Activated CD8-positive, alpha-beta memory T cell treated with anti-CD3 and anti-CD28 coated beads, Interleukin-2, amount 50 U/mL, for 1 hour (primary cell): ENCODE measurements at regions not wholly inside any gene's neighbourhood (a gene's known extent, or its start where the extent isn't known, plus 50 kb on each side); places are given as distances from the start of the nearest gene placed in this dataset.

ENCODE experiments used
- DNase-seq: peaks from one replicate; pipeline ENCODE4 v3.0.0-alpha.2; 2020; ENCODE audit errors: extremely low read depth

GRCh38 chr1:98422816-98423215 is 238.7 kb upstream of the SNX7 start:
- no peak for DNase-seq

- DNase-seq = no peak
Observed at GRCh38 chr1:98421085-98421435, 240.5 kb upstream of the SNX7 start.

DNA sequence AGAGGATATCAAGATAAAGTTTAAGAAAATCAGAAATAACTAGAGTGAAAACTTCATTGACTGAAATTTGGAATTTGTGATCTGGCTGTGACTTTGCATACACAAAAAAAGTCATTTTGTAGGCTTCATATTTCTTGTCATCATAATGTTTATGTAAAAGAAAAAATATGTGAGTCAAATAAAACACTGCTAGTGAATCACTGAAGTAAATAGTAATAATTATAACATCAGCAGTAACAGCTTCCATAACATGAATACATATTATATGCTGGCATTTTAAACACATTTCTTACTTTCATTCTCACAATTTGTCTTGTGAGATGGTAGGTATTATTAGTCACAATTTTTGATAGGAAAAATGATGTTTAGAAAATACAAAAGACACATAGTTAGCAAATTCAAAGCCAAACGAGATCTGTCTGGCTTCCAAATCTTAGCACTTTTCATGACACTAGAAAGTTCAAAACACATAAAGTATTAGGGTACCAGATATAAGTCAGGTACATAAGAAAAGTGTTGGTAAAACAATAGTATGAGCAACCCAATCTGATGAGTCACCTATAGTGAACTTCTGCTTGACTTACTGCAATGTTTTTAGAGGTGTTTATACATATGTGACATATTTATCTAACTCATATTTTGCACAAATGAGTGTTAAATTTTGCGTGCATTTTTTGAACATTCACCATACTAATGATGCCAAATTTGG is 241.0 kb upstream of the SNX7 start:
- DNase-seq = no peak

DNA sequence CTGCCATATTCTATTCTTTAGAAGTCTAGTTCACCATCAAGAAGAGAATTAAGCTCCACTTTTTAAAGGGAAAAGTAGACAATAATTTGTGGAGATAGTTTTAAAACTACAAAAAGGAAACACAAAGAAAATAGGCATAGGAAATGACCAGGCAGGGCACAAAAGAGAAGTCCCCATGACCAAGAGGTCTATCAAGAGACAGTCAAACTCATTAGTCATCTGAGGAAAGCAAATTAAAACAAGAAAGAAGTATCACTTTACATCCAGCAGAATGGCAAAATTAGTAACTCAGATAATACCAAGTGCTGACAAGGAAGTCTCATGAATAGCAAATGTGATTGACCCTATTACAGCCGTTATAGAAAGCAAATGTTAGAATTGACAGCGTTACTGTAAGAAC is 243.7 kb upstream of the SNX7 start:
- no peak for DNase-seq

GRCh38 chr1:98410082-98410481 is 251.4 kb upstream of the SNX7 start:
- DNase-seq = no peak

GRCh38 chr1:98406352-98407088 is 255.0 kb upstream of the SNX7 start:
- DNase-seq = no peak

DNA sequence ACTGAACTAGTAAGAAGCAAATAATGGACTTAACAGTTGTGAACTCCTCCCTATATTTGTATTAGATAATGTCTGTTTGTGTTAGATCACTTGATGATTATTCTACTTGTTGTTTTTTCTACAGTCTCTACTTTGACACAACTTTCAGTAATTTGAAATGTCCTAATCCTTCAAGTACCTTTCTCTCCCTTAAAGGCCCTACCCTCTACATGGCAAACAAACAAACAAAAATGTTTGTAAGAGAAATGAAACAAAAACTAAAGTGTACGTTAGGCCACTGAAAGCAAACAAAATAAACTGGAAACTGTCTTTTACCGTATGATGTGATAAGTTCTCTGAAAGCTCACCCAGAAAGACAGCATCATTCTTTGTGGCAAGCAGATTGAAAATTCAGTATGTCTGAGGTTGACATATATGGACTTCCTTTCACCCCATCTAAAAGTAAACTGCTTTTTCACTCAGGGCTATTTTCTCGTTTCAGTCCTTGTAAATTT is 255.9 kb upstream of the SNX7 start:
- DNase-seq = no peak

DNA sequence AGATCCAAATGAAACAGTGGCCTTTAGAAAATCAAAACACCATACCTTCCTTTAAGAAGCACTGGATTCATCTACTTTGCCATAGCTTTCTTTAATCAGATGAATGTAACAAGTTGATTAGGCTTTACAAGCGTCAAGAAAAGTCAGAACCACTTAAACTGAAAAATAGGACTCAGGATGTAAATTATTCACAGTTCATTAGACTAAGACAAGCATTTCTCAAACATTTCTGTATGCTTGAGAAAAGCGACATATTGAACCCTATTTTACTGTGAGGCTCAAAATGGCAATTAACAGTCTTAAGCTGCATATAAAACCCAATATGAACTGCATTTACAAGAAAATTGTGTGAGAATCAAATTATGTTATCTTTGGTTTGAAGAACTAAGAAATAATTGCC is 256.7 kb upstream of the SNX7 start:
- no peak for DNase-seq

DNA sequence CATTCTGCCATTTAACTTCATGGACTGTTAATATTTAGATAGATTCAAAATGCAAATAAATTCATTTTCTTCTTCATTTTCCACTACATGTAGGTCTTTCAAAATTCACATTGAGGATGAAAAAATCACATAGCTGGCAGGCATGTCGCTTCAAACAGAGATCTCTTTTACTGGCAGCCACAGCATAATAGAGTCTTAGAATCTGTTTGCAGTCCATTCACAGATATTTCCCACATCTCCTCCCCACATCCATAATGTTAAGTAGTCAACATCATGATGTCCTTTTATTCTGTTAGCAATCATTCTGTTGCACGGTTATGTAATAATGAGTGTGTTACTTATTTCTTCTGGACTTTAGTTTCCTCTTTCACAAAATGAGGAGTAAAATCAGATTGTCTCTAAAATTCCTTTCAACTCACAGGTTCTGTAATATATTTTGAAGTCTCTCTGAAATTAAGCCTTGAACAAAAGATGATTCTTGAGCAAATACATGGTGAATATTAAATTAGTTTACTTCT is 257.5 kb upstream of the SNX7 start:
- no peak for DNase-seq

GRCh38 chr1:98402860-98403259 is 258.7 kb upstream of the SNX7 start:
- DNase-seq = no peak

DNA sequence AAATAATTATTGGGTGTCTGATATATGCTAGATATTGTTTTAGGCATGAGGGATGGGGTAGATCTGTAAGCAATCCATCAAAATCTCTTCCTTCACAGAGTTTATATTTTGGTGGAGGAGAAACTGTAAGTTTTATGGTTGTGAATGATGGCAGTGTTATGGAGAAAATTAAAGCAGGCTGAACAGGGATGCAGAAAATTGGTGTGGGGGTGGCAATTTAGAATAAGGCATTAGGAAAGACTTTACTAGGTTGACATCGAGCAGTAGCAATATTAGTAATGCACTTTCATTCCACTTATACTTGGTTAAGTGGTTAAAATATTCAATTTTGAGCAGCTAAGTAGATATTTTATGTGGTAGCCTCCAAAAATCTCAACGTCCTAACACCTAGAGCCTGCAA is 261.1 kb upstream of the SNX7 start:
- DNase-seq = no peak

GRCh38 chr1:98399218-98399617 is 262.3 kb upstream of the SNX7 start:
- no peak for DNase-seq

DNA sequence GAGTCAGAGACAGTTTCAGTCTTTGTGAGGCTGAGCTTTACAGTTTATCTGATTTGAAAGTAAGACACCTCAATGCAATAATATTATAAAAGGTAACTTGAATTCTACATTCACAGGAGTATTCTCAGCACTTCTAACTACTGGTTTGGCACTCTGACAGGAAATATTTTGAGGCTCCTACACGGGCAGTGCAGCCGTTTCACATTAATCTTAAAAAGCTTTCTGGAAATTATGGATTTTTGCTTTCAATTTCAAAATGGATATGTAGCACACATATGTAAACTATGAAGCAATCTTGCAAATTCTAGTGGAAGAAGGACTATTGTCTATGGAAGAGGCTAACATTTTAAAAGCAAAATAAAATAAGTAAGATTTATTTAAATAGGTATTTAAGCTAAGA is 262.9 kb upstream of the SNX7 start:
- DNase-seq = no peak

GRCh38 chr1:98398092-98398491 is 263.4 kb upstream of the SNX7 start:
- no peak for DNase-seq

GRCh38 chr1:98393719-98394118 is 267.8 kb upstream of the SNX7 start:
- no peak for DNase-seq

DNA sequence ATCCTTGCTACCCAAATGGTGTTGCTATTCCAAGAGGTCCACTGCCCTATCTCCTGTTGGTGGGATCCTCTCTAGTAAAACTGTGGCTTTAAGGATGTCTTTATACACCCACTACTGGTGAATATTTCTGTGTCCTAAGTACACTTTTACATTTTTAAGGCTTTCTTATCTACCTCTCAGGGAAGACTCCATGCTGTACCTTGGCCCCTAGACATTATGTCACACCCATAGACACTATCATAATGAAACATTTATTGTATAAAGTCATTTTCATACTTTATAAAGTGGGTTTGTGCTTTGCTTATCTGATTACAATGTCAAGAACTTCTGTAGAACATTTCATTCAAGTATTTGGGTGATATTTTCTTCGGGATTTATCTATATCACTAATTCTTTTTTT is 270.3 kb upstream of the SNX7 start:
- DNase-seq = no peak

DNA sequence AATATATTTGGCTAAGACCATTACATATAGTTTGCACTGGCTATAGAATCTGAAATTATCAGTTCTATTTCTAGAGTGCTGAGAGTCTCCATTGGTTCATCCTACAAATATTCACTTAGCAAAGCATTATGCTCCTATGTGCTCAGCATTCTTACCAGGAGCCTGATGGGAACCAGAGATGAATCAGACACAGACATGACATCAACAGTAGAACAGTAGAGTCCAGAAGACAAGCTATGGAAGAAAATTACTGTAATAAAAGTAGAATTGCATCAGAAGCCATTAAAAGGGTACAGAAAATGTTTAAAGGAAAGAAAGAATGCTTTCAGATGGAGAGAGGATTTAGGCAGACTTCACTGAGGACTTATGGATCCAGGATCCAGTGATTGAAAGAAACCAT is 271.7 kb upstream of the SNX7 start:
- no peak for DNase-seq

GRCh38 chr1:98388441-98388840 is 273.1 kb upstream of the SNX7 start:
- DNase-seq = no peak

- DNase-seq = no peak
Observed at GRCh38 chr1:98387701-98388100, 273.8 kb upstream of the SNX7 start.

DNA sequence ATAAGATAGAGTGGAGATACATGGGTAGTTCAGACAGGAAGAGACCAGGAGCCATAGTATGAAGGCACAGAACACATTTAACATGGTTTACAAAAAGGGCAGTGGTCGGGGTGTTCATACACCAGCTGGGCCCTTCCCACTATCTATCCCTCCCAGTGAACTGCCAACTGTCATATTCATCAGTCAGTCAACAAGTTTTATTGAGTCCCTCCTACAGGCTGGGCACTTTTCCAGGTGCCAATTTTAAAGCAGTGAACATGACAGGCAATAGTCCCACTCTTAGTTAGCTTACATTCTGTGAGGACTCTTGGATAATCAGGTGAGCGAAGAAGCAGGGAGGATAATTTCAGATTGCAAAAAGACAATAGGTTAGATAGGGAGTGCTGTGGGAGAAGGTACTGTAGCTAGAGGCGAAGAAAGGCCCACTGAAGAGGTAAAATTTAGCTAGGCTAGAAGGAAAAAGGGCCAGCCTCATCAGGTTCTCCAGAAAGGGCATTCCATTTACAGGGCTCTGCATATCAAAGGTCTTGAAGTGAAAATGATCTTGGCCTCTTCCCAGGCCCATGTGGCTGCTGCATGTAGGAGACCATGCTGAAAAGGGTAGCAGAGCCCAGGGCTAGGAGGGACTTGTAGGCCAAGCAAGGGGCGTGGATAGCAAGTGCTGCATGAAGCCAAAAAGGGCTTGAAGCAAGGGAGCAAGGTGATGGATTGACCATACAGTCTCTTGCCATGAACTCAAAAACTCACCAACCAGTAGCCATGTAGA is 274.7 kb upstream of the SNX7 start:
- DNase-seq = no peak

DNA sequence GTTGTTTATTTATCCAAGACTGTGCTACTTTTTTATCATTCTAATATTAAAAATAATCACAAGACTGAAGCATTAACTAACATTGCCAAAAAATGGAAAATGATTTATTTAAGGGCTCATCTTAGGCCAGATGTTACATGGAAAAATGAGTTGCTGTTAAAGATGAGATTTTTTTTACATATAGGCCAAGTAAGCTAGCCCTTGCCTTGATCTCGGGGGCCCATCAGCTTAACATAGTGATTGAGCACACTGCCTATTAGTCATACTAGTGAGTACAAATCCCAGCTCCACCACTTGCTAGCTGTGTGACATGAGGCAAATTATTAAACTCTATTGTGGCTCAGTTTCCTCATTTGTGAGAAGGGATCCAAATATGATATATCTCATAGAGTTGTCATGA is 275.9 kb upstream of the SNX7 start:
- no peak for DNase-seq

GRCh38 chr1:98384461-98385141 is 276.9 kb upstream of the SNX7 start:
- DNase-seq = no peak
